ENCODE measurements at regions not wholly inside any gene's neighbourhood (a gene's known extent, or its start where the extent isn't known, plus 50 kb on each side); places are given as distances from the start of the nearest gene placed in this dataset.

- no peak for DNase-seq
Observed at GRCh38 chr1:115577513-115577912, 64.3 kb upstream of the VANGL1 start.

GRCh38 chr1:115575661-115576060, 66.1 kb upstream of the VANGL1 start:
- DNase-seq: no peak

GRCh38 chr1:115572710-115573109, 69.1 kb upstream of the VANGL1 start:
- no peak for DNase-seq

GRCh38 chr1:115567431-115567830, 74.3 kb upstream of the VANGL1 start:
- DNase-seq: no peak

- no peak for DNase-seq
Observed at GRCh38 chr1:115565791-115566190, 76.0 kb upstream of the VANGL1 start.

GRCh38 chr1:115565353-115565752, 76.4 kb upstream of the VANGL1 start:
- DNase-seq: no peak

- DNase-seq: no peak
Observed at GRCh38 chr1:115564201-115564600, 77.6 kb upstream of the VANGL1 start.

- no peak for DNase-seq
Observed at GRCh38 chr1:115560027-115560426, 81.7 kb upstream of the VANGL1 start.

- no peak for DNase-seq
Observed at GRCh38 chr1:115558275-115558674, 83.5 kb upstream of the VANGL1 start.

GRCh38 chr1:115557715-115558114, 84.1 kb upstream of the VANGL1 start:
- no peak for DNase-seq

GRCh38 chr1:115556236-115556635, 85.5 kb upstream of the VANGL1 start:
- no peak for DNase-seq

GRCh38 chr1:115555446-115555845, 86.3 kb upstream of the VANGL1 start:
- no peak for DNase-seq

GRCh38 chr1:115547696-115548095, 94.1 kb upstream of the VANGL1 start:
- no peak for DNase-seq

GRCh38 chr1:115546846-115547245, 94.9 kb upstream of the VANGL1 start:
- no peak for DNase-seq

GRCh38 chr1:115545791-115546733, 95.7 kb upstream of the VANGL1 start:
- peak in 1 of 2 donors; percentile 2 for DNase-seq

- no peak for DNase-seq
Observed at GRCh38 chr1:115545096-115545720, 96.6 kb upstream of the VANGL1 start.

- DNase-seq: no peak
Observed at GRCh38 chr1:115544131-115544530, 97.6 kb upstream of the VANGL1 start.

- DNase-seq: no peak
Observed at GRCh38 chr1:115543247-115543646, 98.5 kb upstream of the VANGL1 start.

- no peak for DNase-seq
Observed at GRCh38 chr1:115539736-115540135, 102.0 kb upstream of the VANGL1 start.

- no peak for DNase-seq
Observed at GRCh38 chr1:115539061-115539460, 102.7 kb upstream of the VANGL1 start.

- DNase-seq: no peak
Observed at GRCh38 chr1:115538579-115538978, 103.2 kb upstream of the VANGL1 start.

GRCh38 chr1:115537415-115537814, 104.4 kb upstream of the VANGL1 start:
- DNase-seq: no peak

- DNase-seq: no peak
Observed at GRCh38 chr1:115536279-115536816, 105.4 kb upstream of the VANGL1 start.

GRCh38 chr1:115534106-115534505, 107.7 kb upstream of the VANGL1 start:
- no peak for DNase-seq
